HG02852 (cell line): ENCODE measurements at regions not wholly inside any gene's neighbourhood (a gene's known extent, or its start where the extent isn't known, plus 50 kb on each side); places are given as distances from the start of the nearest gene placed in this dataset.
"Not testable (repeated sequence)": the region's sequence is repeated elsewhere in the genome, so short reads cannot be mapped to it uniquely, and the experiment has no call there.

Source experiments
- ATAC-seq: cut with Tn5 transposase; IDR thresholded peaks from one replicate; pipeline ENCODE4 v1.9.1; 2021; ENCODE audit warnings: mild to moderate bottlenecking, moderate library complexity; ENCODE audit not compliant: unreplicated experiment

GRCh38 chr5:154562244-154562880 is 84.3 kb upstream of the HAND1 start:
- ATAC-seq: no peak

DNA sequence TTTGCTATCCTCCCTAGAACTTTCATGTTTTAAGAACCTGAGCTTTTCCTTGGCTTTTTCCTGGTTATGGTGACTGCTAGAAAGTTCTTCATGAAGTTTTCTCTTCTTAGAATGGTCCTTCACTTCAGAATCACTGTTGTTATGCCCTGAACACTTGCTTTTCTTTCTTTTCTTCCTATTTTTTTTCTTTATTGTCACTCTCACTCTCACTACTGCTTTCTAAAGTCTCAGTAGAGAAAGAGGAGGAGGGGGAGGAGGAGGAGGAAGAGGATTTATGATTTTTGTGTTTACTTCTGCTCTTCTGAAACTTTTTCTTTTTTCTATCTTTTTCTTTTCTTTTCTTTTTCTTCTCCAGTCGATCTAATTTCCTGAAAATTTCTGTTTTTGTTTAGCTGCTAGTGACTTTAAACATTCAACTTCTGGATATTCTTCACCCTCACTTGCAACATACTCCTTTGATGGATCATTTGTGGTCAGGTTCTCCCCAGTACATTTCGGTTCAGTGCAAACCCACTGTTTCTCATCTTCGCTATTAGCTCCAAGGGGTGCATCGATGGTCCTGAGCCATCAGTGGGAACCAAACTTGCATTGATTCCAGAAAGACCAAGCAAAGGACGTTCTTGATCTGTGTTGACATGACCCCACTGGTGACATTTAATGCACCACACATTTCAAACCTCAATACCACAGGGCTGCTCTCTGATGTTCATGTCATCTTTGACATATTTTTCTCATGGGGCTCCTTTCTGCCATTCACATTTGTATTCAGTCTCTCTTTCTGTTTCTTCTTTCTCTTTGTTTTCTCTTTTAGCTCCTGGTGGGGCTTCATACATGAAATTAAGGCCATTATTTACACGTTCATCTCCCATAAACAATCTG is 81.6 kb upstream of the HAND1 start:
- no peak for ATAC-seq

DNA sequence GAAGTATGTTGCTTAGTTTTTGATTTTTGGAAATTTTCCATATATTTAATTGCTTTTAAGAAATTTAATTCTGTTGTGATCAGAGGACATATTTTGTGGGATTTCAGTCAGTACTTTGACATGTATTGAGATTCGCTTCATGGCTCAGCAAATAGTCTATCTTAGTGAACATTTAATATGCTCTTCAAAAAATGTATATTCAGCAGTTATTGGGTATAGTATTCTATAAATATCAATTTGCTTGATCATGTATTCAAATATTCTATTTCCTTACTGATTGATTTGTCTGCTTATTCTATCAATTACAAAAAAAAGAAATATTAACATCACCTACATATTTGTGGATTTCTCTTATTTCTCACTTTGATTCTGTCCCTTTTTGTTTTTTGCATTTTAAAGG is 79.5 kb upstream of the HAND1 start:
- no peak for ATAC-seq

DNA sequence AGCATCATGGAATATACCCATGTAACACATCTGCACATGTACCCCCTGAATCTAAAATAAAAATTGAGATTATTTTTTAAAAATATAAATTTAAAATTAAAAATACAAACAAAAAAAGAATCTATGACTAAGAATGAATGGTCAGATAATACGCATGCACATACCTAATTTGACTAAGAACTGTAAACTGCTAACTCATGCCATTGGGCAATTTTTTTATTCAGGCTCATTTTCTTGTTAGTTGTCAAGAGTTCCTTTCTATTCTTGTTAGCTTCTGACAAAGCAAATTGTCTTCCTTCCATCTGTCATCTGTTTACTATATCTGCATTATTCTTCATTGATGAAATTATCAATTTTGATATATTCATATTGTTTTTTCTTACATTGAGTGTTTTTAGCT is 69.5 kb upstream of the HAND1 start:
- ATAC-seq: no peak

- ATAC-seq: no peak
Measured at GRCh38 chr5:154546719-154547118, 68.7 kb upstream of the HAND1 start.

DNA sequence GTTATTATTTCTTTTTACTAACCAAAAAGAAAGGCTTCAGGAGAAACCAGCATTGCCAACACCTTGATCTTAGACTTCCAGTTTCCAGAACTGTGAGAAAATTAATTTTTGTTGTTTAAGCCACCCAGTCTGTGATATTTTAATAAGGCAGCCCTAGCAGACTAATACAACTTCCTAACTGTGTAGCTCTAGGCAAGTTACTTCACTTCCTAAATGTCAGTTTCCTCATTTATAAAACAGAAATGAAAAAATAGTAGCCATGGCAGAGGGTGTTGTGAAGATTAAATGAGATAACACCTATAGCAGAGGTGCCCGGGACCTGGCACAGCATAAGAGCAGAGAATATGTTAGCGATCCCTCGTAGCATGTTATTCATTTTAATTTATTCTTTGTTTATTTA is 66.6 kb upstream of the HAND1 start:
- ATAC-seq: no peak

DNA sequence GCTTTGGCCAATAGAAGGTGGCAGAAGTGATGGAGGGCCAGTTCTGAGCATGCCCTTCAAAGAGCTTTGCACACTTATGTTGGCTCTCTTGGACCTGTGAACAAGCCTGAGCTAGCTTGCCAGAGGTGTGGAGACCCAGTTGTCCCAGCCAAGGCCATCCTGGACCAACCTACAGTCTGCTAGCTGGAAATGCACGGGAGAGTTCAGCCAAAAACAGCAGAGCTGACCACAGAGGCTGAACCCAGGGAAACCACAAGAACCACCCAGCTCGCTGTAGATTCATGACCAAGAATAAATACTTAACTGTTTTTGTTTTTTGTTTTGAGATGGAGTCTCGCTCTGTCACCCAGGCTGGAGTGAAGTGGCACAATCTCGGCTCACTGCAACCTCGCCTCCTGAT is 65.4 kb upstream of the HAND1 start:
- ATAC-seq: no peak

DNA sequence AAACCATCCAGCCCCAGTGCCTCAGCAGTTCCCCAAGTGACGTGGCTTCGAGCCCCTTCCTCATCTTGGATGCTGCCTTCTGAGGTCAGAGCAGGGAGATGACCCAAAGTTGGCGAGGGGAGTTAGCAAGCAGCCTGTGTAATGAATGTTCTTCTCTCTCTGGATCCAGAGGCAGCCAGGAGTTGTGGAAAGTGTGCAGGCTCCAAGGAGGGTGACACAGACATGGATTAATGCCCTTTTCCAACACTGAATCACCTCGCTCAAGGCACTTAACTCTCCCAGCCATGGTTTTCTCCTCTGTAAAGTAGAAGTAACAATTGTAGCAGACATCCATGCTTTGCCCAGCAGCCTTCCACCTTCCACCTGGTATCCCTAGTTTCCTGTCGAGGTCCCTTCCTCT is 64.6 kb upstream of the HAND1 start:
- ATAC-seq: no peak

- ATAC-seq: no peak
Measured at GRCh38 chr5:154542000-154542399, 64.0 kb upstream of the HAND1 start.

DNA sequence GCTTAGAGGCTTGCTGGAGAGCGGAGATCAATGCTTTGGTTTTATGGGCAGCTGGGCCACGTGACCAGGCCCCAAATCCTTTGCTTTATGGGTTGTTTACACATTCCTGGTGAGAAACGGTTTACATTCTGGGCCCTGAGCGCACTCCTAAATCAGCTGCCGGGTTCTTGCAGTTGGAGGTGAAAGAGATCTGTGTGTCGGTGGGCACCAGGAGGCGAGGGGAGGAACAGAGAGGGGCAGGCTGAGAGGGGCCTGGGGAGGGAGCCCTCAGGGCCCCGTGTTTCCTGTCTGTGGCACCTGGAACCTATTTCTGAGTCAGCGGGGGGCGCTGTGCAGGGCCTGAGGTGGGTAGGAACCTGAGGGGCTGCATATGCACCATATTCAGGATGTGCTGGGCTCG is 63.5 kb upstream of the HAND1 start:
- no peak for ATAC-seq

DNA sequence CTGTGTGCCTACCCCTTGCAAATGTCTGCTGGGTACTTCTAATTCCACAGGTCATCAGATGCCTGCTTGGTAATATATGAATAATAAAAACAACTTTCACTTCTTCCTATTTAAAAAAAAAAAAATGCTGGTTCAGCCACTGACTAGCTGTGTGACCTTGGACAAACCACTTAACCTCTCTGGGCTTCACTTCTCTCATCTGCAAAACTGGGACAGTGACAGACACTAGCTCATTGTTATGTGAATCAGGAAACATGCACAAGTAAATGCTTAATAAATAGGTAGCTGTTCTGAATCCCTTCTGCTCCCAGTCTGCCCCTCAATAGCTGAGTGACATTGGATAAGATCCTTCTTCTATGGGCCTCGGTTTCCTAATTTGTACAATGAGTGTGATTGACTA is 62.6 kb upstream of the HAND1 start:
- no peak for ATAC-seq

GRCh38 chr5:154538492-154538891 is 60.5 kb upstream of the HAND1 start:
- ATAC-seq: no peak

GRCh38 chr5:154536439-154536838 is 58.4 kb upstream of the HAND1 start:
- not testable (repeated sequence) for ATAC-seq

- no peak for ATAC-seq
Measured at GRCh38 chr5:154535535-154535934, 57.5 kb upstream of the HAND1 start.

GRCh38 chr5:154534457-154535050 is 56.5 kb upstream of the HAND1 start:
- no peak for ATAC-seq

- no peak for ATAC-seq
Measured at GRCh38 chr5:154529282-154529681, 51.3 kb upstream of the HAND1 start.

DNA sequence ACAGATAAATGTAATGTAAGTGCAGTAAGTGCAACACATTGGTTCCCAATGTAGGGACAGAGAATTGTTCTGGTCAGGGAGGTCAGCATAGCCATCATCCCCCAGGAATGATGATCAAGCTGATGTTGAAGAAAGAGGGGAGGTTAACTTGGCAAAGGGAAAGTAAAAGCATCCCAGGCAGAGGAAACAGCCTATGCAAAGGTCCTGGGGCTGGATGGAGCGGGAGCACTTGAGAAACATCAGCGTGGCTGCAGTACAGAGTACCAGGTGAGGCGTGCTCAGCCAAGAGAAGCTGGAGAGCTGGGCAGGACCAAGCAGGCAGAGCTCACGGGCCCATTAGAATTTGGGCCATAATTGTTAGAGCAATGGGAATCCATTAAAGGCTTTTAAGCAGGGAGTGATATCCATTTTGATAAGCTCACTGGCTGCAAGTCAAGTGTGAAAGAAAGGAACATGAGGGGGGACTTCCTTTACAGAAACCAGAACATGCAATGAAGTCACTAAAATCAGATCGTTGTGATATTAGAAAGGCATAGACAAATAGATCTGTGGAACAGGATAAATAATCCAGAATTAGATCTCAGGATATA is 50.1 kb upstream of the HAND1 start:
- ATAC-seq: no peak
